VCaP (cell line): ENCODE measurements at regions not wholly inside any gene's neighbourhood (a gene's known extent, or its start where the extent isn't known, plus 50 kb on each side); places are given as distances from the start of the nearest gene placed in this dataset.

Experiments
- H3K27ac ChIP-seq: fragments of 450-650 bp; 2 replicates; pipeline ENCODE4 v1.5.1; 2017
- CTCF ChIP-seq: fragments of 450-650 bp; conservative IDR thresholded peaks from 2 replicates; pipeline ENCODE4 v1.5.1; 2017; ENCODE audit warnings: mild to moderate bottlenecking, moderate library complexity

DNA sequence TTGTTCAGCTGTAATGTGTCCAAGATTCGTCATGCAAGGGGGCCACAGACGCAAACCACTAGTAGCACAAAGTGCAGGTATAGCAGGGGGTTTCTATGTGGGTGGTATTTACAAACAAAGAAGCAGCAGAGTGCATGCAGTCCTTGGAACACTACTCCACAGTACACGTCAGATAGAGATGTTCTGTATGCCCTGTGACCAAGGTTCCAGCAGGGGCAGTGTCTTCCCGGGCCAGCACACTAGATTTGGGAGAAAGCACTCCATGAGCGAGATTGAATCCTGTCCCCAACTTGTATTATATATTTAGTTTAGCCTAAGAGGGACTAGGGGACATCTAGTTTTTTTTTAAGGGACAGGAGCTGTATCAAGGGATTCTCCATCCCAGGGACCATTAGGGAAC is 54.4 kb upstream of the ESX1 start:
- no peak for TF ChIP-seq CTCF
- no peak overlapping the region for H3K27ac ChIP-seq

DNA sequence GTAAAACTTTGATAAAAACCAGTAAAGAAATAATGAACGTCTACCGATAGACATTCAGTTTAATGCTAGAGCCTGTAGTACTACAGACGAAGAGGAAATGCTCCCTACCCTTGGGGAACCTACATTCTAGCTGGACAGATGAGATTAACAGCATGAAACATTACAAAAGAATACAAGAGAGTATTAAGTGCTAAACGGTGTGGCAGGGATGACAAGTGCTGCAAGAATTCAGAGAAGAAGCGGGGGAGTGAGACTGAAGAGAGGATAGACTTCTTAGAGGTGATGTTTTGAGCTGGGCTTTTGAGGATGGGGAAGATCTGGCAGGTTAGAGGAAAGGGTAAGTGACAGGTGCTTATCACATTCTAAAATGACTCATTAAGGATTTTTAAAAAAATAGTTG is 52.6 kb upstream of the ESX1 start:
- no peak overlapping the region for H3K27ac ChIP-seq
- no peak for TF ChIP-seq CTCF

DNA sequence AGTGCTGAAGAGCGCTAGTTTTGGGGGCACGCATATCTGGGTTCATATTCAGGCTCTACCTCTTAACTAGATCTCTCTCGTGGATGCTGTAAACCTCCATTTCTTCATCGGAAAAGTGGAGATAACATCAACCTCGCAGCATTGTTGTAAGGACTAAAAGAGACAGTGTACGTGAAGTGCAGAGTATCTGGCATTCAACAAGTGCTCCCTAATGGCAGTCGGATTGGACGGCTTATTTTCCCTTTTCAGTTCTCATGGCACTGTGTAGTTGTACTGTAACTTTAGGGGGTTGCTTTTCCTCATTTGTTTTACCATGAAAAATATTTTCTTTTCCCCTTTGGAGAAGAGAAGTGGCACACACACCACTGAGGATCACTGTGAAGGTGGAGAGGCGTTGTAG is 51.4 kb upstream of the ESX1 start:
- H3K27ac ChIP-seq, result no peak overlapping the region
- TF ChIP-seq CTCF, result no peak
